ENCODE measurements at regions not wholly inside any gene's neighbourhood (a gene's known extent, or its start where the extent isn't known, plus 50 kb on each side); places are given as distances from the start of the nearest gene placed in this dataset.

GRCh38 chrX:129043138-129043537 lies 480.2 kb downstream of the SMARCA1 start:
- H3K4me3 ChIP-seq (ENCODE audit: low read depth, low read length), result no peak overlapping the region
- no peak for TF ChIP-seq CTCF (IDR thresholded peaks at IDR 0.05; ENCODE audit: low read depth, low read length)

- TF ChIP-seq CTCF (IDR thresholded peaks at IDR 0.05; ENCODE audit: low read depth, low read length), result no peak
- H3K4me3 ChIP-seq (ENCODE audit: low read depth, low read length), result no peak overlapping the region
These were observed 482.0 kb downstream of the SMARCA1 start for GRCh38 chrX:129041319-129041718.

- no peak for TF ChIP-seq CTCF (IDR thresholded peaks at IDR 0.05; ENCODE audit: low read depth, low read length)
- no peak overlapping the region for H3K4me3 ChIP-seq (ENCODE audit: low read depth, low read length)
These were observed 483.2 kb downstream of the SMARCA1 start for GRCh38 chrX:129040124-129040523.

- H3K4me3 ChIP-seq (ENCODE audit: low read depth, low read length), result no peak overlapping the region
- TF ChIP-seq CTCF (IDR thresholded peaks at IDR 0.05; ENCODE audit: low read depth, low read length), result no peak
These were observed 484.1 kb downstream of the SMARCA1 start for GRCh38 chrX:129039176-129039575.

GRCh38 chrX:129037389-129037788 lies 485.9 kb downstream of the SMARCA1 start:
- TF ChIP-seq CTCF (IDR thresholded peaks at IDR 0.05; ENCODE audit: low read depth, low read length), result no peak
- H3K4me3 ChIP-seq (ENCODE audit: low read depth, low read length), result no peak overlapping the region

- TF ChIP-seq CTCF (IDR thresholded peaks at IDR 0.05; ENCODE audit: low read depth, low read length), result no peak
- H3K4me3 ChIP-seq (ENCODE audit: low read depth, low read length), result no peak overlapping the region
These were observed 488.1 kb downstream of the SMARCA1 start for GRCh38 chrX:129035180-129035579.

- TF ChIP-seq CTCF (IDR thresholded peaks at IDR 0.05; ENCODE audit: low read depth, low read length), result no peak
These were observed 489.1 kb downstream of the SMARCA1 start for GRCh38 chrX:129034196-129034595.

More at GRCh38 chrX:129034196-129034595, 489.1 kb downstream of the SMARCA1 start:
- no peak overlapping the region for H3K4me3 ChIP-seq (ENCODE audit: low read depth, low read length)
